Osteocyte (in vitro differentiated cells): ENCODE measurements at regions not wholly inside any gene's neighbourhood (a gene's known extent, or its start where the extent isn't known, plus 50 kb on each side); places are given as distances from the start of the nearest gene placed in this dataset.

Source experiments
- DNase-seq: peaks from one replicate; pipeline ENCODE4 v3.0.0; 2021; ENCODE audit warnings: mixed read lengths; ENCODE audit not compliant: unreplicated experiment; ENCODE audit errors: extremely low spot score
- H3K27ac Mint-ChIP-seq: one replicate; pipeline ENCODE4 v1.8.0; 2021; ENCODE audit warnings: mild to moderate bottlenecking, mixed read lengths; ENCODE audit not compliant: unreplicated experiment
- H3K27me3 Mint-ChIP-seq: one replicate; pipeline ENCODE4 v1.8.0; 2021; ENCODE audit warnings: mixed read lengths; ENCODE audit not compliant: unreplicated experiment
- H3K36me3 Mint-ChIP-seq: one replicate; pipeline ENCODE4 v1.8.0; 2021; ENCODE audit warnings: mixed read lengths; ENCODE audit not compliant: unreplicated experiment
- H3K4me1 Mint-ChIP-seq: one replicate; pipeline ENCODE4 v1.8.0; 2021; ENCODE audit warnings: mixed read lengths; ENCODE audit not compliant: unreplicated experiment
- H3K4me3 Mint-ChIP-seq: one replicate; pipeline ENCODE4 v1.8.0; 2021; ENCODE audit warnings: mild to moderate bottlenecking, moderate library complexity, mixed read lengths; ENCODE audit not compliant: unreplicated experiment
- H3K9me3 Mint-ChIP-seq: one replicate; pipeline ENCODE4 v1.8.0; 2021; ENCODE audit warnings: mixed read lengths; ENCODE audit not compliant: unreplicated experiment
- CTCF ChIP-seq: fragments of 200-600 bp; sonication (generic); IDR thresholded peaks from 2 replicates; pipeline ENCODE4 v1.5.0; 2021; ENCODE audit warnings: antibody characterized with exemption, mild to moderate bottlenecking, moderate library complexity

- DNase-seq, result no peak
- Mint-ChIP-seq H3K36me3 (peaks cover 2% of the 10 kb centered on the region), H3K9me3 (peaks cover 8% of the 10 kb centered on the region), H3K4me3 (no peak overlapping the region), H3K27me3 (no peaks in the 10 kb centered on the region), H3K4me1 (peaks cover 19% of the 10 kb centered on the region), H3K27ac (peak overlapping the region; percentile 19)
- no peak for TF ChIP-seq CTCF
These were observed 51.5 kb upstream of the CNIH3 start for GRCh38 chr1:224564454-224565084.

DNA sequence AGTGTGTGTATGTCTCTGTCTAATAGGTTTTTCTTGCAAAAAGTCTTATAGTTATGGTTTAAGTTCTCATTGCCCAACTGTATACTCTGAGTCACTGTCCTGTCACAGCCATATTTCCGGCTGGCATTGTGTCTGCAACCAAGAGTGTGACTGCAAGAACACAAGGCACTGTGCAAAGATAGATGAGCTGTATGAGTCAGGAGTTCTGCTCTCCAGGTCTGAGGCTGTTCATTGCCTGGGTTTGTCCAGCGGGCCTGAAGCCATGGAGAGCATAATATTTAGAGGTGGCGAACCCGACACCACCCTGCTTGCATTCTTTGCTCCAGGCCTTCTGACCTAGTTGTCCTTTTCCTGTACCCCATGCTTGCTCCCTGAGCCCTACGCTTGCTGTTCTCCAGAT lies 50.9 kb upstream of the CNIH3 start:
- Mint-ChIP-seq H3K36me3 (peaks cover 2% of the 10 kb centered on the region), H3K27me3 (no peaks in the 10 kb centered on the region), H3K9me3 (peaks cover 8% of the 10 kb centered on the region), H3K4me1 (peaks cover 19% of the 10 kb centered on the region), H3K27ac (peak overlapping the region; percentile 58), H3K4me3 (no peak overlapping the region)
- no peak for TF ChIP-seq CTCF
- no peak for DNase-seq

- DNase-seq, result no peak
- H3K9me3 Mint-ChIP-seq, result peaks cover 7% of the 10 kb centered on the region
- no peaks in the 10 kb centered on the region for H3K27me3 Mint-ChIP-seq
- H3K4me3 Mint-ChIP-seq, result no peak overlapping the region
- peaks cover 2% of the 10 kb centered on the region for H3K36me3 Mint-ChIP-seq
- no peak for TF ChIP-seq CTCF
- peak overlapping the region; percentile 58 for H3K27ac Mint-ChIP-seq
- peaks cover 19% of the 10 kb centered on the region for H3K4me1 Mint-ChIP-seq
These were observed 50.3 kb upstream of the CNIH3 start for GRCh38 chr1:224565611-224566406.
